GM12878 (cell line): ENCODE measurements at regions not wholly inside any gene's neighbourhood (a gene's known extent, or its start where the extent isn't known, plus 50 kb on each side); places are given as distances from the start of the nearest gene placed in this dataset.

Experiments used
- ATAC-seq: fragments of 200-7000 bp; cut with Tn5 transposase; 3 replicates; pipeline ENCODE4 v1.9.1; 2020; ENCODE audit warnings: mild to moderate bottlenecking, moderate library complexity
- BruUV-seq: library from RNA; stranded (reverse); fragments of 400-500 nt; replicated peaks from 2 replicates; lab custom pipeline; 2021; lab: Mats Ljungman, UMichigan
- CTCF ChIA-PET: fragments of 300-600 bp; sonication (Branson Sonifier 250); formaldehyde crosslinking; extraction: SDS; loops from one replicate; lab custom pipeline; 2021; ENCODE audit warnings: inconsistent platforms; lab: Yijun Ruan, JAX
- POLR2A ChIA-PET: fragments of 350-600 bp; formaldehyde crosslinking; extraction: SDS; loops from one replicate; lab custom pipeline; 2021; ENCODE audit warnings: inconsistent platforms; lab: Charles Lee
- RAD21 ChIA-PET: fragments of 300-600 bp; sonication (Branson Sonifier 250); formaldehyde crosslinking; loops from one replicate; lab custom pipeline; 2023; ENCODE audit warnings: antibody characterized with exemption; ENCODE audit not compliant: unreplicated experiment; lab: Charles Lee
- SMC1A ChIA-PET: fragments of 300-600 bp; sonication (Branson Sonifier 250); formaldehyde crosslinking; loops from one replicate; lab custom pipeline; 2023; ENCODE audit not compliant: unreplicated experiment, uncharacterized antibody; lab: Charles Lee
- DNase-seq: peaks from one replicate; pipeline ENCODE4 v3.0.0-alpha.2; 2011; ENCODE audit warnings: low read depth, low spot score
- FAIRE-seq: peaks from 3 replicates; lab custom pipeline; 2011; peaks lifted over from hg19 to GRCh38; lab: Jason Lieb, UNC
- H2AFZ ChIP-seq: 2 replicates; pipeline ENCODE4 v1.6.0; 2011; ENCODE audit warnings: low read depth, low read length, control low read depth; ENCODE audit not compliant: control insufficient read depth
- H3K27ac ChIP-seq: 2 replicates; pipeline ENCODE4 v1.5.1; 2011; ENCODE audit warnings: control low read depth; ENCODE audit not compliant: control insufficient read depth, insufficient read depth
- H3K27me3 ChIP-seq, 2 experiments: replicated peaks in 1 of 2; 2 replicates each; pipeline versions ENCODE4 v1.6.0 to v1.6.1; 2011; ENCODE audit warnings: low read length in 1 of 2; ENCODE audit not compliant: control insufficient read depth in 2 of 2, insufficient read depth in 2 of 2
- H3K36me3 ChIP-seq, 2 experiments: 2 replicates each; pipeline ENCODE4 v1.5.1; 2011; ENCODE audit warnings: low read length in 1 of 2; ENCODE audit not compliant: control insufficient read depth in 2 of 2, insufficient read depth in 2 of 2
- H3K4me1 ChIP-seq: 2 replicates; pipeline ENCODE4 v1.6.1; 2011; ENCODE audit warnings: mild to moderate bottlenecking, low read length, moderate library complexity, mixed read lengths; ENCODE audit not compliant: control insufficient read depth, insufficient read depth
- H3K4me2 ChIP-seq: 2 replicates; pipeline ENCODE4 v1.6.0; 2011; ENCODE audit warnings: control low read depth; ENCODE audit not compliant: control insufficient read depth, insufficient read depth
- H3K4me3 ChIP-seq: fragments of 200-600 bp; sonication (generic); 2 replicates; pipeline ENCODE4 v1.5.1; 2016
- H3K79me2 ChIP-seq: 2 replicates; pipeline ENCODE4 v1.6.0; 2011; ENCODE audit warnings: low read length; ENCODE audit not compliant: control insufficient read depth, insufficient read depth
- H3K9ac ChIP-seq: 2 replicates; pipeline ENCODE4 v1.8.0; 2011; ENCODE audit warnings: low read length, control low read depth, mixed read lengths; ENCODE audit not compliant: control insufficient read depth, insufficient read depth
- H3K9me3 ChIP-seq: replicated peaks from 3 replicates; pipeline ENCODE4 v1.5.1; 2011; ENCODE audit warnings: mild to moderate bottlenecking, low read length; ENCODE audit not compliant: control insufficient read depth, insufficient read depth
- H4K20me1 ChIP-seq: 2 replicates; pipeline ENCODE4 v1.6.0; 2011; ENCODE audit not compliant: control insufficient read depth, insufficient read depth
- BCL3 ChIP-seq: IDR thresholded peaks from 2 replicates; pipeline ENCODE4 v1.6.1; 2011; ENCODE audit warnings: borderline replicate concordance, low read depth, mild to moderate bottlenecking, moderate library complexity, low read length; ENCODE audit not compliant: insufficient read depth, poor library complexity, severe bottlenecking
- E2F4 ChIP-seq: IDR thresholded peaks from 2 replicates; pipeline ENCODE4 v1.6.1; 2012; ENCODE audit warnings: low read depth, low read length, improper control_type of control experiment
- IKZF2 ChIP-seq, 2 experiments: fragments of 450-650 bp; IDR thresholded peaks; 2 replicates each; pipeline ENCODE4 v1.6.1; 2017; ENCODE audit warnings: mild to moderate bottlenecking in 2 of 2, moderate library complexity in 2 of 2
- JUND ChIP-seq: IDR thresholded peaks from 2 replicates; pipeline ENCODE4 v1.6.1; 2012; ENCODE audit warnings: low read depth, mild to moderate bottlenecking, low read length, improper control_type of control experiment, moderate library complexity
- MTA2 ChIP-seq: fragments of 450-650 bp; IDR thresholded peaks from 2 replicates; pipeline ENCODE4 v1.6.1; 2016; ENCODE audit warnings: low read depth, mild to moderate bottlenecking, moderate library complexity
- NBN ChIP-seq: fragments of 450-650 bp; IDR thresholded peaks from 2 replicates; pipeline ENCODE4 v1.6.1; 2016
- PAX8 ChIP-seq: fragments of 450-650 bp; IDR thresholded peaks from 2 replicates; pipeline ENCODE4 v1.6.1; 2017; ENCODE audit warnings: mild to moderate bottlenecking, moderate library complexity
- RAD51 ChIP-seq: fragments of 450-650 bp; IDR thresholded peaks from 2 replicates; pipeline ENCODE4 v1.6.1; 2016; ENCODE audit warnings: moderate library complexity, mild to moderate bottlenecking, inconsistent platforms
- RUNX3 ChIP-seq: IDR thresholded peaks from 2 replicates; pipeline ENCODE4 v1.6.1; 2012; ENCODE audit warnings: low read length, inconsistent platforms
- SP1 ChIP-seq: IDR thresholded peaks from one replicate; pipeline ENCODE4 v1.6.1; 2011; ENCODE audit warnings: low read depth, low read length
- STAT1 ChIP-seq: fragments of 450-650 bp; conservative IDR thresholded peaks from 2 replicates; pipeline ENCODE4 v1.6.1; 2014; ENCODE audit warnings: antibody characterized with exemption, mild to moderate bottlenecking
- ZNF384 ChIP-seq: IDR thresholded peaks from 2 replicates; pipeline ENCODE4 v1.6.1; 2012; ENCODE audit warnings: low read depth, mild to moderate bottlenecking, low read length, improper control_type of control experiment, borderline replicate concordance
- WGBS: methylation state at CpG from one replicate; pipeline ENCODE4 v1.1.6; 2016; ENCODE audit warnings: low lambda C conversion rate; ENCODE audit not compliant: insufficient replicate concordance, insufficient coverage; ENCODE audit errors: missing lambda C conversion rate; 5-methylcytosine and 5-hydroxymethylcytosine counted together
- in situ Hi-C: fragments of 300-500 bp; cut with MboI; formaldehyde crosslinking; loops from 9 replicates; pipeline ENCODE4 v1.14.3; 2018; ENCODE audit warnings: mixed read lengths
- intact Hi-C: fragments of 100-400 bp; cut with micrococcal nuclease; formaldehyde crosslinking; loops from one replicate; pipeline ENCODE4 v1.14.2; 2022; ENCODE audit not compliant: unreplicated experiment
- TF ChIP-seq, protein P1 (sequence below): fragments of 450-650 bp; IDR thresholded peaks from 2 replicates; pipeline ENCODE4 v1.6.1; 2018; ENCODE audit warnings: borderline replicate concordance, mild to moderate bottlenecking; ENCODE audit not compliant: partially characterized antibody

GRCh38 chr14:34347683-34348082 lies 114.4 kb downstream of the SPTSSA start:
- intact Hi-C loops: no loop called here
- RAD21 ChIA-PET: interaction anchor here (0.7 to 1.3 kb wide), 2 partner anchors 16 to 334 kb away, joined by 3 to 4 read pairs; no protein-coding TSS in a partner anchor
- peak; percentile 94 for FAIRE-seq

DNA sequence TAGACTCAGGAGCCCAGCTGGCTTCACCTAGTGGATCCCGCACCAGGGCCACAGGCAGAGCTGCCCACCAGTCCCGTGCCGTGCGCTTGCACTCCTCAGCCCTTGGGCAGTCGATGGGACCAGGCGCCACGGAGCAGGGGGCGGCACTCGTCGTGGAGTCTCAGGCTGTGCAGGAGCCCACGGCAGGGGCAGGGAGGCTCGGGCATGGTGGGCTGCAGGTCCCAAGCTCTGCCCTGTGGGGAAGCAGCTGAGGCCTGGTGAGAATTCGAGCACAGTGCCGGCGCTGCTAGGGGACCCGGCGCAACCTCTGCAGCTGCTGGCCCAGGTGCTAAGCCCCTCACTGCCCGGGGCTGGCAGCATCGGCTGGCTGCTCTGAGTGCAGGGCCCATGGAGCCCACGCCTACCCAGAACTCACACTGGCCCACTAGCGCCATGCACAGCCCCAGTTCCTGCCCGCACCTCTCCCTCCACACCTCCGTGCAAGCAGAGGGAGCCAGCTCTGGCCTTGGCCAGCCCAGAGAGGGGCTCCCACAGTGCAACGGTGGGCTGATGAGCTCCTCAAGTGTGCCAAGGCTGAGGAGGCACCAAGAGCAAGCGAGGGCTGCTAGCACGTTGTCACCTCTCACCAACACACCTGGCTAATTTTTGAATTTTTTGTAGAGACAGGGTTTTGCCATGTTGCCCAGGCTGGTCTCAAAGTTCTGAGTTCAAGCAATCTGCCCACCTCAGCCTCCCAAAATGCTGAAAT lies 116.1 kb downstream of the SPTSSA start:
- ChIA-PET RAD21 (interaction anchor here (0.7 to 1.0 kb wide), 2 partner anchors 14 to 414 kb away, joined by 3 to 4 read pairs; no protein-coding TSS in a partner anchor), POLR2A (no interaction called here), SMC1A (interaction anchor here (1.8 kb wide), 1 partner anchor 14 kb away, joined by 9 read pairs; no protein-coding TSS in a partner anchor), CTCF (interaction anchor here (0.7 to 2.8 kb wide), 2 partner anchors 14 to 23 kb away, joined by 3 to 11 read pairs; no protein-coding TSS in a partner anchor)
- FAIRE-seq: no peak
- WGBS: 85% methylated on average over 25 of the region's 26 CpGs
- H3K9ac ChIP-seq: no peak overlapping the region
- intact Hi-C loops (no loop called here), in situ Hi-C loops (loop anchor here (25.0 kb wide), 1 partner anchor 1066 kb away; the partner anchor contains the start of gene NFKBIA)
- H3K4me2 ChIP-seq: no peak overlapping the region
- H3K27me3 ChIP-seq: no peaks in the 10 kb centered on the region
- no peaks in the 10 kb centered on the region for H3K36me3 ChIP-seq
- ATAC-seq: no peak
- H3K27ac ChIP-seq: no peak overlapping the region
- H3K9me3 ChIP-seq: peaks cover 2% of the 10 kb centered on the region; the same call in 1 of the 3 replicates
- no peaks in the 10 kb centered on the region for H3K4me1 ChIP-seq
- H3K4me3 ChIP-seq: no peak overlapping the region
- no peaks in the 10 kb centered on the region for H4K20me1 ChIP-seq
- H2AFZ ChIP-seq: no peak overlapping the region
- no TSS peak for BruUV-seq
- DNase-seq: no peak
- no peaks in the 10 kb centered on the region for H3K79me2 ChIP-seq
- TF ChIP-seq JUND (no peak), BCL3 (no peak), SP1 (no peak), E2F4 (no peak), PAX8 (no peak)
- TF ChIP-seq, protein P1, sequence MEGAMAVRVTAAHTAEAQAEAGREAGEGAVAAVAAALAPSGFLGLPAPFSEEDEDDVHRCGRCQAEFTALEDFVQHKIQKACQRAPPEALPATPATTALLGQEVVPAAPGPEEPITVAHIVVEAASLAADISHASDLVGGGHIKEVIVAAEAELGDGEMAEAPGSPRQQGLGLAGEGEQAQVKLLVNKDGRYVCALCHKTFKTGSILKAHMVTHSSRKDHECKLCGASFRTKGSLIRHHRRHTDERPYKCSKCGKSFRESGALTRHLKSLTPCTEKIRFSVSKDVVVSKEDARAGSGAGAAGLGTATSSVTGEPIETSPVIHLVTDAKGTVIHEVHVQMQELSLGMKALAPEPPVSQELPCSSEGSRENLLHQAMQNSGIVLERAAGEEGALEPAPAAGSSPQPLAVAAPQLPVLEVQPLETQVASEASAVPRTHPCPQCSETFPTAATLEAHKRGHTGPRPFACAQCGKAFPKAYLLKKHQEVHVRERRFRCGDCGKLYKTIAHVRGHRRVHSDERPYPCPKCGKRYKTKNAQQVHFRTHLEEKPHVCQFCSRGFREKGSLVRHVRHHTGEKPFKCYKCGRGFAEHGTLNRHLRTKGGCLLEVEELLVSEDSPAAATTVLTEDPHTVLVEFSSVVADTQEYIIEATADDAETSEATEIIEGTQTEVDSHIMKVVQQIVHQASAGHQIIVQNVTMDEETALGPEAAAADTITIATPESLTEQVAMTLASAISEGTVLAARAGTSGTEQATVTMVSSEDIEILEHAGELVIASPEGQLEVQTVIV: no peak

More at GRCh38 chr14:34347683-34348082, 114.4 kb downstream of the SPTSSA start:
- Histone ChIP-seq H3K79me2 (no peaks in the 10 kb centered on the region), H3K9me3 (peaks cover 2% of the 10 kb centered on the region; the same call in 1 of the 3 replicates), H3K4me3 (no peak overlapping the region), H3K27ac (peak overlapping the region; percentile 39; the same call in 1 of the 2 replicates), H3K4me2 (no peak overlapping the region), H3K36me3 (no peaks in the 10 kb centered on the region), H2AFZ (peak overlapping the region; percentile 12; the same call in 1 of the 2 replicates), H3K9ac (no peak overlapping the region), H4K20me1 (no peaks in the 10 kb centered on the region), H3K4me1 (no peaks in the 10 kb centered on the region), H3K27me3 (no peaks in the 10 kb centered on the region)
- peak; percentile 92 for ATAC-seq
- no peak for TF ChIP-seq STAT1
- peak; percentile 57; the same call in 1 of the 2 replicates for TF ChIP-seq NBN
- peak; percentile 43 to 48; a peak in 1 of 4 replicates for TF ChIP-seq IKZF2 (IDR thresholded peaks at IDR 0.05)
- 0 out of 2 replicates have a peak, but pooled peaks have one; percentile 32 for TF ChIP-seq ZNF384
- TF ChIP-seq MTA2: 0 out of 2 replicates have a peak, but pooled peaks have one; percentile 25
- no peak for TF ChIP-seq RAD51
- TF ChIP-seq RUNX3: 0 out of 2 replicates have a peak, but pooled peaks have one; percentile 19
- SMC1A ChIA-PET: interaction anchor here (0.6 kb wide), 1 partner anchor 15 kb away, joined by 4 read pairs; no protein-coding TSS in a partner anchor
- POLR2A ChIA-PET: interaction anchor here (0.6 kb wide), 1 partner anchor 97 kb away, joined by 3 read pairs; no protein-coding TSS in a partner anchor
- CTCF ChIA-PET: interaction anchor here (1.1 kb wide), 2 partner anchors 16 to 25 kb away, joined by 3 to 4 read pairs; no protein-coding TSS in a partner anchor
- DNase-seq: peak; percentile 44
- BruUV-seq: no TSS peak
- WGBS: 53% methylated on average over 2 of the region's 2 CpGs
- in situ Hi-C loops: loop anchor here (25.0 kb wide), 1 partner anchor 1065 kb away; the partner anchor contains the start of gene NFKBIA
